ENCODE measurements at regions not wholly inside any gene's neighbourhood (a gene's known extent, or its start where the extent isn't known, plus 50 kb on each side); places are given as distances from the start of the nearest gene placed in this dataset.
"Not testable (repeated sequence)": the region's sequence is repeated elsewhere in the genome, so short reads cannot be mapped to it uniquely, and the experiment has no call there.

- no peak for DNase-seq
These were observed 436.8 kb downstream of the MFSD1 start for GRCh38 chr3:159238646-159239045.

GRCh38 chr3:159239059-159239458 is 437.2 kb downstream of the MFSD1 start:
- no peak for DNase-seq

GRCh38 chr3:159244933-159245332 is 443.1 kb downstream of the MFSD1 start:
- DNase-seq: no peak

GRCh38 chr3:159245871-159246270 is 444.0 kb downstream of the MFSD1 start:
- DNase-seq: no peak

DNA sequence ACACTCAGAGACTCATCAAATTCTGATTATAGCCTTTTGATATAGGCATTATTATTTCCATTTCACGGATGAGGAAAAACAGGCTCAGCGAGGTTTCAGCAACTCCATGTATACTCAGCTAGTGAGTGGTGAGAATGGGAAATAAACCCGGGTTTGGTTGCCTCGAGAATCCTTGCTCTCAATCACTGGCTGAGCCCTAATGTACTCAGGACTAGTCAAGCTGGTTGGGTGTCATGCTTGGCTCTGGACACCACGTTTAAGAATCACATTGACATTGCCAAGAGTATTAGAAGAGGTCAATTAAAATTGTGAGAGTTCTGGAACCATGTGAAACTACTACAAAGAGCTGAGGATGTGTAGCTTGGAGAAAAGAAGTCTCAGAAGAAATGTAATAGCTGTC is 444.5 kb downstream of the MFSD1 start:
- no peak for DNase-seq

DNA sequence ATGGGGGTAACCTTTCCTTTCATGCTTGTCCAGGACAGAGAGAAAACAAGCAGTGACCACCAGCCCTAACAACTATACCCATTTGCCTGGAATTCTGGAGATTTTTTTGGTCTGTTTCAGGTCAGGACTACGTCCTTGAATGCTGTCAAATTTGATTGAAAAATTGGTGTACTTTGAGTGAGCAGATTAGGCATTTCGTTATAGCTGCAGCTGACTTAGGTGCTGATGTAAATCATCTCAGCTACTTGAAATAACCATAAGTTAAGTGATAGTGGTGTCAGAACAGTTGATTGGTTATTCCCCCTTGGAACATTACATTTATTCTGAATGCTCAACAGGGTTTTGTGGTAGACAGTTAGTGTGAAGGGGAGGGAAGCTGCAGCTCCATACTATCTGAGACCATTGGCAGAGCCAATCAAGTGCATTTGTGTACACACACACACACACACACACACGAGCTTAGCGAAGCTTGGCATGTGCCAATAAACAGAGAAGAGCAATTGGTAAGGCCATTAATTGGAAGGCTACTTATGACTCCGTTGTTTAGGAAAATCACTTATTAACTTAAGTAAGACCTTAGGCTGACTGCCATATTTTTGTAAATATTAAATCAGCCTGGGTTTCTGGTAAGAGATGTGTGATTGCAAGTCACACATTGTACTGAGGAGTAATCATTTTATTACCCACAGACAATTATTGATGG is 447.8 kb downstream of the MFSD1 start:
- no peak for DNase-seq

DNA sequence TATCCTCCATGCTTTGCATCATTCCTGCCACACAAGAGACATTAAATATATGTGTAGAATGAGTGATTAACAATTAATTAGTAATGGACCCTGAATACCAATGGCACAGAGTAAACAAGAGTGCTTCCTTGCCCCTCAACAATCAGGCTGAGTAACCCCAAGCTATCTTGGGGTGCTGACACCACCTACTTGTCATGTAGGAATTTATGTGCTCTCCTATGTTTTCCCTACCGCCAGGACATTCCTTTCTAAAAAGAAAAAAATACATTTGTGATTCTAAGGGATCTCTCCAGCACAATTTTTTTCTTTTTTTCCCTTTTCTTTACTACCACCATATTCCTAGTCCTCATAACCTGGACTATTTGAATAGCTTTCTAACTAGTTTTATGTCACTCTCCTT is 449.1 kb downstream of the MFSD1 start:
- DNase-seq: no peak

DNA sequence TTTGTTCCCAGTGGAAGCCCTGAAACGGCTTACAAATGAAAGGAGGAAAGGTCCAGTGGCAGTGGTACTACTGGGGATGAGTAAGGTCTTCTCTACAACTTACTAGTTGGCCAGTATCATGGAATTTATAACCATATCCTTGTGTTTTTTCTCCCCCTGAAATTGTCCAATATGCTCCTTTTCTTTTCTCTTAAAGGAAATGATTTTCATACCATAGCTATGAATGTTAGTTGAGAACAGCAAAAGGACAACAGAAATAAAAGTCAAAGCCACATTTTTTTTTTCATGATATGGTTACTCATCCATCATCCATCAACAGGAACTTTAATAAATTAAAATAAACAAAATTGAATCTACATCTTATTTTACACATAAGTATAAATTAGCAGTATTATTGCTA is 450.4 kb downstream of the MFSD1 start:
- DNase-seq: no peak

- DNase-seq: no peak
These were observed 451.0 kb downstream of the MFSD1 start for GRCh38 chr3:159252772-159253384.

DNA sequence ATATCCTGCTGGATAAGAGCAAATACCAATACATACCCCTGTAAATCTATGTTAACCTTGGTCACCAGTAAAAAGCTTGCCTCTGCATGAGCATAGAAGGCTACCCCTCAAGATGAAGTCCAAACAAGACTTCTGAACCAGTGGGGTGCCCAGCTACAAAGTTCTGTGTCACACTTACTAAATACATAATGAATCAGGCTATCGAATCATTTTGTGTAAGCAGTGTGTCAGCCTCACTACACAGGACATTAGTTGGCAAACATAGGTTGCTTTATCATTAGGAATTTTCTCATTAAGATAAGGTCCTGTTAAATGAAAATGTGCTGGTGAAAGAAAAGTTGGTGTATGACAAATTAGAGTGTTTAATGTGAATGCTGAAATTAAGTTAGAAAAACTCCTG is 452.0 kb downstream of the MFSD1 start:
- no peak for DNase-seq

DNA sequence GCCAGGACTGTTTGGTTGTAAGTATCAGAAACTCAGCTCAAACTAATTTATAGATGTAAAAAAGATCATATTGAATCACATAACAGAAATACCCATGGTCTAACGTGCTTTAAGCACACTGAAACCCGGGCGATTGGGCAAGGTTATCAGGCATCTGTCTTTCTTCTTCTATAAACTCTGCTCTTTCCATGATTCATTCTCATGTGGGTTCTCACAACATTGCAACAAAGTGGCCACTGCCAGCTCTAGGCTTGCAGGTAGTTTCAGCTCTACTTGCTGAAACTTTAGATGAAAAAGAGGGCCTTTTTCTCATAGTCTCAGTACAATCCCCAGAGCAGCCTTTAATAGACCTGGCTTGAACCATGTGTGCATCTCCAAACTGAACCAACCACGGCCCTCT is 456.1 kb downstream of the MFSD1 start:
- DNase-seq: no peak

DNA sequence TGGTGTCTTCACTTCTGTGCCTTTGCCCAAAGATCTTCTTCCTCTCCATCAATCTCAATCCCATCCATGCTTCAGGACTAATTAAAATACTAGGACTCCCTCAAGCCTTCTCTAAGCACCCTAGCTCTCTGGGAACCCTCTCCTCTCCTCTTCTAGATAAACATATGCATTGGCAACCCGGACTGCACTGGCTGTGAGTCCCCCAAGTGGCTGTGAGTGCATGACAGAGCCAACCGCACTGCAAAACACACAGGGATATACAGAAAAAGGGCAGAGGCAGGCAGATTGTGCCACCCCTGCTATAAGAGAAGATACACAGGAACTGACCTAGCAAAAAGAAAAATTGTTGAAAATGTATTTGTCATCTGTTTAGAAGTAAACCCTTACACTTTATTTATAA is 457.1 kb downstream of the MFSD1 start:
- no peak for DNase-seq

DNA sequence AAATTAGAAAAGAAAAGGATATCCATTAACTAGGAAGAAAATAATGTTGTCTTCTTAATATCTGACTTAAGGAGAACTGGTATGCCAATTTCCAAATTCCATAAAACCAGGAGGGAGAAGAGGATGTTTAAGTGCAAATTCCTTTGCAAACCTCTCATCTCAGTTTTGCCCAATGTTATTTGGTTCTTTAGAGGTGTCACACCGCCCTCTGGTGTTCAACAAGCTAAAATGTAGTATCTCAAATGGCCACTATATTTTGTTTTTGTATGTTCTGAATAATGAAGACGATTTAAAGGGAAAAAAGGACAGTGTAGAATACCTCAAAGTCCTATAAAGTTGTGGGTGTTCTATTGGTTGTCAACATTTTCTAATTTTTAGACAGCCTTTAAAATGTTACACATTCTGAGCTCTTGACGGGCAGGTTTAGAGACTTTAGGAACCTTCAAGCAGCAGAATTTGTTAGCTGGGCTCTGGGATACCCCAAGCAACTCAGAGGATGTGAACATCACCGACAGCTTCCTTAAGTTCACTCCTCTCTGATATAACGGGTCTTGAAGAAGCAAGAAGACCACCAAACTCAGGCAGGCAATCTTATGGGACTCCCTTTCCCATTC is 458.3 kb downstream of the MFSD1 start:
- no peak for DNase-seq

GRCh38 chr3:159261333-159261732 is 459.5 kb downstream of the MFSD1 start:
- DNase-seq: not testable (repeated sequence)

GRCh38 chr3:159263750-159264553 is 462.1 kb downstream of the MFSD1 start:
- peak; percentile 2 for DNase-seq

GRCh38 chr3:159265705-159266104 is 463.9 kb downstream of the MFSD1 start:
- DNase-seq: no peak

- no peak for DNase-seq
These were observed 464.9 kb downstream of the MFSD1 start for GRCh38 chr3:159266779-159267178.

DNA sequence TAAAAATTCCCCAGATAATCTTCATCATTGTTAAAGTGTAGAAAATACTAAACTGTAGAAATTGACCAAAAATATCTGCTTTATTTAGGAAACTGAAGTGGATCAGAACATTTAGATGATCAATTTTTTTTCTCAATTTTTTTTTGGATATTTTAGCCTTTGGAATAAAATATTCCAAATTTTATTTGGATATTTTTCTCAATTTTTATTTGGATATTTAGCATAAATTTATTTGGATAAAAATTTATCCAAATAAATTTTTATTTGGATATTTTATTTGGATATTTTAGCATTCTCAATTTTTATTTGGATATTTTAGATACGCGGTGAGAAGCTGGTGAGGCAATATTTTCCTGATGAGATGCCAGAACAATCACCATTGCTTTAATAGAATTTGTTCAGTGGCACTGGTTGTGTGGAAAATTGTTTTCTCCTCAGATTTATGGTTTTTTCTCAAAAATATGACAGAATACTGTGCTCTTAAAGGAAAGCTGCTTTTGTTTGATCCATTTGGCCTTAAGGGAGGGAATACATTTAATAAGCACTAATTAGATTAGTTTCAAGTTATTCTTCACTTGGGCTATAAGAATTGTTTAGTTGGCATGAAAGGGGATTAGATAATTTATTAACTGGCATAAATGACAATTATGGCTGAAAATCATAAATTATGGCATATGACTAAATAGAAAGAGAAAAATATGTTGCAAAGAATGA is 470.1 kb downstream of the MFSD1 start:
- no peak for DNase-seq

GRCh38 chr3:159273070-159273469 is 471.2 kb downstream of the MFSD1 start:
- DNase-seq: no peak

- no peak for DNase-seq
These were observed 471.8 kb downstream of the MFSD1 start for GRCh38 chr3:159273608-159274007.

GRCh38 chr3:159275741-159276140 is 473.9 kb downstream of the MFSD1 start:
- DNase-seq: no peak

GRCh38 chr3:159277814-159278213 is 476.0 kb downstream of the MFSD1 start:
- no peak for DNase-seq
